Psoas muscle (tissue), 7 donors: ENCODE measurements at regions not wholly inside any gene's neighbourhood (a gene's known extent, or its start where the extent isn't known, plus 50 kb on each side); places are given as distances from the start of the nearest gene placed in this dataset.

Source experiments
- ATAC-seq, 4 donors: fragments of 200-7000 bp; cut with Tn5 transposase; one replicate each; pipeline ENCODE4 v1.9.1; 2020; ENCODE audit warnings: moderate library complexity in 3 of 4, mild to moderate bottlenecking in 2 of 4
- DNase-seq, 2 donors: peaks; one replicate each; pipeline ENCODE4 v3.0.0-alpha.2; 2020
- H3K27ac ChIP-seq: fragments of 200-600 bp; one replicate; pipeline ENCODE4 v1.8.0; 2022
- H3K27me3 ChIP-seq, 3 donors: fragments of 200-600 bp in 1 of 3; one replicate each; pipeline versions ENCODE4 v1.6.1 to v1.8.0; 2013 to 2022; ENCODE audit warnings: low read length in 2 of 3, mild to moderate bottlenecking in 2 of 3, moderate library complexity in 1 of 3; ENCODE audit not compliant: insufficient read depth in 3 of 3
- H3K36me3 ChIP-seq, 2 donors: fragments of 200-600 bp in 1 of 2; one replicate each; pipeline versions ENCODE4 v1.6.1 to v1.8.0; 2013 to 2022; ENCODE audit warnings: low read depth in 1 of 2, mild to moderate bottlenecking in 1 of 2, moderate library complexity in 1 of 2; ENCODE audit not compliant: insufficient read depth in 1 of 2
- H3K4me1 ChIP-seq: fragments of 200-600 bp; one replicate; pipeline ENCODE4 v1.8.0; 2022
- H3K4me3 ChIP-seq: fragments of 200-600 bp; one replicate; pipeline ENCODE4 v1.8.0; 2022; ENCODE audit warnings: mild to moderate bottlenecking
- H3K9me3 ChIP-seq: fragments of 200-600 bp; one replicate; pipeline ENCODE4 v1.8.0; 2022
- WGBS, 3 donors: extraction: QIAGEN DNeasy Blood & Tissue Kit; methylation state at CpG; one replicate each; pipeline versions ENCODE4 v1.1.6 to v1.1.7; 2013; 5-methylcytosine and 5-hydroxymethylcytosine counted together
- intact Hi-C, 2 donors: fragments of 100-400 bp; cut with DNase I; formaldehyde crosslinking; loops; one replicate each; pipeline versions ENCODE4 v1.11.0 to v1.14.2; 2022
- TF ChIP-seq, protein P1 (sequence below): fragments of 200-600 bp; IDR thresholded peaks from one replicate; pipeline ENCODE4 v1.8.0; 2022; ENCODE audit warnings: antibody characterized with exemption
- donor health status: healthy with polysubstance abuse.
- donor health status: DM: no; HTN: no; CAD: no; lungs with moderate emphysema.
- donor health status: Bipolar disorder and iron deficiency.
- donor health status: healthy.
- donor health status: DM: yes; HTN: yes; CAD: no.
- donor health status: DM: no; HTN: no; CAD: no.
- donor health status: DM: yes; HTN: yes; CAD: no.

DNA sequence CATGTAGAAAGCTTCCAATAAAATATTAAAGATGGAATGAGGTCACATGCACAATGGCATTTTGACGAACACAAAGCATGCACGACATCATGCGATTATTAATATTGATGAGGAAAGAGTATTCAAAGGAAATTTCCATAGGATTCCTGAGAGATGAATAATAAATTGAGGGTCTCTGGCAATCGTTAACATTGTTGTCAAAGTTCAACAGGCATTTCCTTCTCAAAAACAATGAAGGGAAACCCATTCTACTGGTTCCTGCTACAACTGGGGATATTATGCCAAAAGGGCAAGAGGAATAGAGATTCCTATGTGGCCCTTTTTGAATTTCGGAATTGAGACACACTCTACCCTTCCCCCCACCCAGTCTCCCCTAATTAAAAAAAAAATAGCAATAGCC lies 128.3 kb upstream of the NUDT7 start:
- TF ChIP-seq, protein P1, sequence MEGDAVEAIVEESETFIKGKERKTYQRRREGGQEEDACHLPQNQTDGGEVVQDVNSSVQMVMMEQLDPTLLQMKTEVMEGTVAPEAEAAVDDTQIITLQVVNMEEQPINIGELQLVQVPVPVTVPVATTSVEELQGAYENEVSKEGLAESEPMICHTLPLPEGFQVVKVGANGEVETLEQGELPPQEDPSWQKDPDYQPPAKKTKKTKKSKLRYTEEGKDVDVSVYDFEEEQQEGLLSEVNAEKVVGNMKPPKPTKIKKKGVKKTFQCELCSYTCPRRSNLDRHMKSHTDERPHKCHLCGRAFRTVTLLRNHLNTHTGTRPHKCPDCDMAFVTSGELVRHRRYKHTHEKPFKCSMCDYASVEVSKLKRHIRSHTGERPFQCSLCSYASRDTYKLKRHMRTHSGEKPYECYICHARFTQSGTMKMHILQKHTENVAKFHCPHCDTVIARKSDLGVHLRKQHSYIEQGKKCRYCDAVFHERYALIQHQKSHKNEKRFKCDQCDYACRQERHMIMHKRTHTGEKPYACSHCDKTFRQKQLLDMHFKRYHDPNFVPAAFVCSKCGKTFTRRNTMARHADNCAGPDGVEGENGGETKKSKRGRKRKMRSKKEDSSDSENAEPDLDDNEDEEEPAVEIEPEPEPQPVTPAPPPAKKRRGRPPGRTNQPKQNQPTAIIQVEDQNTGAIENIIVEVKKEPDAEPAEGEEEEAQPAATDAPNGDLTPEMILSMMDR: no peak
- no peak overlapping the region for H3K27ac ChIP-seq
- H3K36me3 ChIP-seq: no peaks in the 10 kb centered on the region
- DNase-seq (no peak), ATAC-seq (no peak)
- no peak overlapping the region for H3K4me3 ChIP-seq
- no peaks in the 10 kb centered on the region for H3K4me1 ChIP-seq
- no peaks in the 10 kb centered on the region for H3K27me3 ChIP-seq
- H3K9me3 ChIP-seq: no peaks in the 10 kb centered on the region
- intact Hi-C loops: no loop called here
- WGBS, 3 donors: 56 to 72% (median 63%) methylated on average over 5 of the region's 5 CpGs

GRCh38 chr16:77594799-77595596 lies 127.3 kb upstream of the NUDT7 start:
- Histone ChIP-seq H3K9me3 (no peaks in the 10 kb centered on the region), H3K36me3 (no peaks in the 10 kb centered on the region), H3K4me1 (no peaks in the 10 kb centered on the region), H3K4me3 (no peak overlapping the region), H3K27me3 (no peaks in the 10 kb centered on the region), H3K27ac (no peak overlapping the region)
- ATAC-seq (no peak), DNase-seq (no peak)
- WGBS, 3 donors: 33 to 36% (median 36%) methylated on average over 9 of the region's 9 CpGs
- intact Hi-C loops: no loop called here
- TF ChIP-seq, protein P1: no peak

GRCh38 chr16:77596261-77596660 lies 126.1 kb upstream of the NUDT7 start:
- intact Hi-C loops: no loop called here
- H3K27ac ChIP-seq: no peak overlapping the region
- DNase-seq (no peak), ATAC-seq (no peak)
- H3K9me3 ChIP-seq: no peaks in the 10 kb centered on the region
- no peaks in the 10 kb centered on the region for H3K4me1 ChIP-seq
- TF ChIP-seq, protein P1: no peak
- no peak overlapping the region for H3K4me3 ChIP-seq
- no peaks in the 10 kb centered on the region for H3K27me3 ChIP-seq
- H3K36me3 ChIP-seq: no peaks in the 10 kb centered on the region

- no peaks in the 10 kb centered on the region for H3K9me3 ChIP-seq
- intact Hi-C loops: no loop called here
- ATAC-seq: no peak
- H3K27ac ChIP-seq: no peak overlapping the region
- H3K4me1 ChIP-seq: no peaks in the 10 kb centered on the region
- TF ChIP-seq, protein P1: peak; percentile 39
- H3K36me3 ChIP-seq: no peaks in the 10 kb centered on the region
- no peak for DNase-seq
- H3K4me3 ChIP-seq: no peak overlapping the region
- no peaks in the 10 kb centered on the region for H3K27me3 ChIP-seq
Observed at GRCh38 chr16:77599793-77600415, 122.4 kb upstream of the NUDT7 start.
